ENCODE measurements at regions not wholly inside any gene's neighbourhood (a gene's known extent, or its start where the extent isn't known, plus 50 kb on each side); places are given as distances from the start of the nearest gene placed in this dataset.

DNA sequence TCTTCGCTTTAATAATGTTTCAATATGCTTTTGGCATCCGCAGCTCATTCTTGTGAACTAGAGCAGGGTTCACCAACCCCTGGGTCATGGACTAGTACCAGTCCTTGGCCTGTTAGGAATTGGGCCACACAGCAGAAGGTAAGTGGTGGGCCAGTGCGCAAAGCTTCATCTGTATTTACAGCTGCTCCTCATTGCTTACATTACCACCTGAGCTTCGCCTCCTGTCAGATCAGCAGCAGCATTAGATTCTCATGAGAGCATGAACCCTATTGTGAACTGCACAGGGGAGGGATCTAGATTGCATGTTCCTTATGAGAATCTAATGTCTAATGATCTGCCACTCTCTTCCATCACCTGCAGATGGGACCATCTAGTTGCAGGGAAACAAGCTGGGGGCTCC is 75.5 kb upstream of the GGTLC1 start:
- no peaks in the 10 kb centered on the region for H3K27me3 ChIP-seq
- ATAC-seq (no peak), DNase-seq (no peak)
- intact Hi-C loops (cut with DNase I): no loop called here
- TF ChIP-seq, protein P1, sequence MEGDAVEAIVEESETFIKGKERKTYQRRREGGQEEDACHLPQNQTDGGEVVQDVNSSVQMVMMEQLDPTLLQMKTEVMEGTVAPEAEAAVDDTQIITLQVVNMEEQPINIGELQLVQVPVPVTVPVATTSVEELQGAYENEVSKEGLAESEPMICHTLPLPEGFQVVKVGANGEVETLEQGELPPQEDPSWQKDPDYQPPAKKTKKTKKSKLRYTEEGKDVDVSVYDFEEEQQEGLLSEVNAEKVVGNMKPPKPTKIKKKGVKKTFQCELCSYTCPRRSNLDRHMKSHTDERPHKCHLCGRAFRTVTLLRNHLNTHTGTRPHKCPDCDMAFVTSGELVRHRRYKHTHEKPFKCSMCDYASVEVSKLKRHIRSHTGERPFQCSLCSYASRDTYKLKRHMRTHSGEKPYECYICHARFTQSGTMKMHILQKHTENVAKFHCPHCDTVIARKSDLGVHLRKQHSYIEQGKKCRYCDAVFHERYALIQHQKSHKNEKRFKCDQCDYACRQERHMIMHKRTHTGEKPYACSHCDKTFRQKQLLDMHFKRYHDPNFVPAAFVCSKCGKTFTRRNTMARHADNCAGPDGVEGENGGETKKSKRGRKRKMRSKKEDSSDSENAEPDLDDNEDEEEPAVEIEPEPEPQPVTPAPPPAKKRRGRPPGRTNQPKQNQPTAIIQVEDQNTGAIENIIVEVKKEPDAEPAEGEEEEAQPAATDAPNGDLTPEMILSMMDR (IDR thresholded peaks at IDR 0.05): no peak
- no peak overlapping the region for H3K4me3 ChIP-seq
- H3K9me3 ChIP-seq: no peaks in the 10 kb centered on the region
- no peaks in the 10 kb centered on the region for H3K36me3 ChIP-seq
- no peak overlapping the region for H3K27ac ChIP-seq
- H3K4me1 ChIP-seq: no peaks in the 10 kb centered on the region

DNA sequence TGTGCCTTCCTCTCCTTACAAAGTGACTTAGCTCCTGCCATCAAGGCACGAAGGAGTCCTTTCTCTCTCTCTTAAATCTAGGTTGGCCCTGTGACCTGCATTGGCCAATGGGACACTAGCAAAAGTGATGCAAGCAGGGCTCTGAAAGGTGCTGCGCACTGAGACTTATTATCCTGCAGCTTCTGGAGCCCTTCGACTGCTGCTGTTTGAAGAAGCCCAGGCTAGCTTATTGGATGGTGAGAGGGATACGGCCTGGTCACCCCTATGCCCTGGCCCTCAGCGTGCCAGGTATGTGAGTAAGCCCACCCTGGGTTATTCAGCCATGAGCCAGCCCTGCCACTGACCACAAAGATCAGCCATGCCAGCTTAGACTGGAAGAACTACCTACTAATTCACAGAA is 74.5 kb upstream of the GGTLC1 start:
- Histone ChIP-seq H3K36me3 (no peaks in the 10 kb centered on the region), H3K9me3 (no peaks in the 10 kb centered on the region), H3K27me3 (no peaks in the 10 kb centered on the region), H3K4me3 (no peak overlapping the region), H3K27ac (no peak overlapping the region), H3K4me1 (no peaks in the 10 kb centered on the region)
- no peak for DNase-seq
- intact Hi-C loops (cut with DNase I): no loop called here
- no peak for ATAC-seq
- TF ChIP-seq, protein P1 (IDR thresholded peaks at IDR 0.05): no peak

DNA sequence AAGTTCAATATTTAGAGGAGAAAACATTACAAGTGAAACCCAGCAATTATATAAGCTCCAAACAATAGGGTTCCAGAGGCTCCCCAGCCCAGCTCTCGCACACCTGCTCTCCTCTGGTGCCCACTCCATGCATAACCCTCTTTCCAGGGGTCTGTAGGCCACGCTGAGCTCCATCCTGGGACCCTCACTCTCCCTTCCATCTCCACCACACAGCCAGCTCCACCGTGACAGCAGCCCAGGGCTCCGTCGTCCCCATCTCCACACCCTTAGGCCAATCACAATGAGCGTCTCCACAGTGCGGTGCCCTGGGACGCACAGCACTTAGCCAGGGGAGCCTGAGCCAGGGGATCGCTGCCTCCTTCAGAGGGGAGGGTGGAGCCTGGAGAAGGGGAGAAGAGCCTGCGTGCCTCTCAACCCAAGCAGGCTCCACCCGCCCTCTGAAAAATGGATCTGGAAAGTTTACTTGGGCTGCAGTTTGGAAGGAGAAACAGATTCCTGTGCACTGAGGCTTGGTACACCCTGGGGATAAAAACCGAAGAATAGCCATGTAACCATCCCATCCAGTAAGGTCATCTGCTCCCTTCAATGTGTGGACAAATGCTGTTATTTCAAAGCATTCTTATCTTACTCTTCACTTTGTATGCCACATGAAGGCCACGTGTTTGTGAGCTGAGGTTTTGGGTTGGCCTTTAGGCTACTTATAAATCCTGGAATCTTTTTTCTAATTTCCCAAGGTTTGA is 72.4 kb upstream of the GGTLC1 start:
- Histone ChIP-seq H3K27ac (no peak overlapping the region), H3K4me3 (no peak overlapping the region), H3K27me3 (no peaks in the 10 kb centered on the region), H3K4me1 (no peaks in the 10 kb centered on the region), H3K9me3 (no peaks in the 10 kb centered on the region), H3K36me3 (no peaks in the 10 kb centered on the region)
- intact Hi-C loops (cut with DNase I): no loop called here
- DNase-seq: no peak
- TF ChIP-seq, protein P1 (IDR thresholded peaks at IDR 0.05): no peak
- ATAC-seq: peak; percentile 67

GRCh38 chr20:24059174-24059573 is 70.6 kb upstream of the GGTLC1 start:
- Histone ChIP-seq H3K27ac (no peak overlapping the region), H3K9me3 (no peaks in the 10 kb centered on the region), H3K36me3 (no peaks in the 10 kb centered on the region), H3K27me3 (no peaks in the 10 kb centered on the region), H3K4me3 (no peak overlapping the region), H3K4me1 (no peaks in the 10 kb centered on the region)
- ATAC-seq (no peak), DNase-seq (no peak)
- TF ChIP-seq, protein P1 (IDR thresholded peaks at IDR 0.05): no peak
- intact Hi-C loops (cut with DNase I): no loop called here

DNA sequence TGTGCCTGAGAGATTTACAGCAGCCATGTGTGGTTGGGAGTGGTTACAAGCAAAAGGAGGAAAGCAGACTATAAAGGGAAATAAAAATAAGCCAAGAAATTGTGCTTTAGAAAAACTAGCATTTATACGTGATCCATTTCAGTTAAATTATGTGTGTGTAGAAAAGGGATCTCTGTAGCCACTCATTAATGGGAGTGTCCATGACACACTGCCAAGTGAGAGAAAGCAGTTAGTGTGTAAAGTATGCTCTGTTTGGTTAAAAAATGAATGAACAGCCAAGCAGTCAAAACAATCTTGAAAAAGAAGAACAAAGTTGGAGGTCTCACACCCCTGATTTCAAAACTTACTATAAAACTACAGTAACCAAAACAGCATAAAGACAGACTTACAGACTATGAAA is 67.9 kb upstream of the GGTLC1 start:
- DNase-seq (no peak), ATAC-seq (no peak)
- TF ChIP-seq, protein P1 (IDR thresholded peaks at IDR 0.05): no peak
- H3K27ac ChIP-seq: no peak overlapping the region
- no peaks in the 10 kb centered on the region for H3K36me3 ChIP-seq
- no peaks in the 10 kb centered on the region for H3K4me1 ChIP-seq
- H3K27me3 ChIP-seq: no peaks in the 10 kb centered on the region
- intact Hi-C loops (cut with DNase I): no loop called here
- H3K9me3 ChIP-seq: no peaks in the 10 kb centered on the region
- no peak overlapping the region for H3K4me3 ChIP-seq
